ENCODE measurements at regions not wholly inside any gene's neighbourhood (a gene's known extent, or its start where the extent isn't known, plus 50 kb on each side); places are given as distances from the start of the nearest gene placed in this dataset.
"Not testable (repeated sequence)": the region's sequence is repeated elsewhere in the genome, so short reads cannot be mapped to it uniquely, and the experiment has no call there.

- H3K4me1 ChIP-seq; intact Hi-C loops (cut with DNase I; ENCODE audit: low total_unique reads); H3K27me3 ChIP-seq; H3K9me3 ChIP-seq; H3K27ac ChIP-seq; DNase-seq (ENCODE audit: low spot score in 2 of 2); H3K36me3 ChIP-seq; H3K4me3 ChIP-seq: not testable (repeated sequence)
- TF ChIP-seq, protein P1, sequence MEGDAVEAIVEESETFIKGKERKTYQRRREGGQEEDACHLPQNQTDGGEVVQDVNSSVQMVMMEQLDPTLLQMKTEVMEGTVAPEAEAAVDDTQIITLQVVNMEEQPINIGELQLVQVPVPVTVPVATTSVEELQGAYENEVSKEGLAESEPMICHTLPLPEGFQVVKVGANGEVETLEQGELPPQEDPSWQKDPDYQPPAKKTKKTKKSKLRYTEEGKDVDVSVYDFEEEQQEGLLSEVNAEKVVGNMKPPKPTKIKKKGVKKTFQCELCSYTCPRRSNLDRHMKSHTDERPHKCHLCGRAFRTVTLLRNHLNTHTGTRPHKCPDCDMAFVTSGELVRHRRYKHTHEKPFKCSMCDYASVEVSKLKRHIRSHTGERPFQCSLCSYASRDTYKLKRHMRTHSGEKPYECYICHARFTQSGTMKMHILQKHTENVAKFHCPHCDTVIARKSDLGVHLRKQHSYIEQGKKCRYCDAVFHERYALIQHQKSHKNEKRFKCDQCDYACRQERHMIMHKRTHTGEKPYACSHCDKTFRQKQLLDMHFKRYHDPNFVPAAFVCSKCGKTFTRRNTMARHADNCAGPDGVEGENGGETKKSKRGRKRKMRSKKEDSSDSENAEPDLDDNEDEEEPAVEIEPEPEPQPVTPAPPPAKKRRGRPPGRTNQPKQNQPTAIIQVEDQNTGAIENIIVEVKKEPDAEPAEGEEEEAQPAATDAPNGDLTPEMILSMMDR (IDR thresholded peaks at IDR 0.05): peak in 1 of 3 donors; percentile 18
These were observed 163.9 kb upstream of the TGIF2LX start for GRCh38 chrX:89757767-89758166.

DNA sequence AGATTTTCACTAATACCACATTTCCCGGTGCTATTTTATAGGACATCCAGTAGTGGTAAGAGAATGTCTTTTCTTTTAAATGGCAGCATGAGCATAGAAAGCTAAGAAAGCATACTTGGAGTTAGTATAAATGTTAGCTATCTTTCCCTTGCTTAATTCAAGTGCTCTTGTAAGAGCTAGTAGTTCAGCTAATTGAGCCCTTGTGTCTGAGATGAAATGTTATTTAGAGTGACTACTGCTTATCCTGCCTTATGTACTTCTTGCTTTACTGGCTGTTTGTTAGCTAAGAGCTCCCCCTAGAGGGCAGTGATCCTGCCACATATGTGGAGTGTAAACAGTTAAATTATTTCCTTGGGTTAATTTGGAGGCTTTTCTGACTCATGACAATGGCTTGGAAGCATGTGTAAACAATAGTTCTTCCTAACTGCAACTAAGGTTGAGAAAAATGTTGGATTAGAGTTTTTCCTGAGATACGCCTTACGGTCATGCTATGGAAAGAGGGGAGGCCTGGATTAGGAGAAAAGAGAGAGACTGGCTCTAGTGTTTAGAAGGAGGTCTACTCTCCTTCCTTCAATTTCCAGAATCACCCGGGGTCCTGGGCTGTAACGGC lies 162.5 kb upstream of the TGIF2LX start:
- H3K27ac ChIP-seq; H3K4me1 ChIP-seq; intact Hi-C loops (cut with DNase I; ENCODE audit: low total_unique reads); DNase-seq (ENCODE audit: low spot score in 2 of 2); H3K9me3 ChIP-seq; H3K4me3 ChIP-seq; H3K36me3 ChIP-seq; H3K27me3 ChIP-seq: not testable (repeated sequence)

DNA sequence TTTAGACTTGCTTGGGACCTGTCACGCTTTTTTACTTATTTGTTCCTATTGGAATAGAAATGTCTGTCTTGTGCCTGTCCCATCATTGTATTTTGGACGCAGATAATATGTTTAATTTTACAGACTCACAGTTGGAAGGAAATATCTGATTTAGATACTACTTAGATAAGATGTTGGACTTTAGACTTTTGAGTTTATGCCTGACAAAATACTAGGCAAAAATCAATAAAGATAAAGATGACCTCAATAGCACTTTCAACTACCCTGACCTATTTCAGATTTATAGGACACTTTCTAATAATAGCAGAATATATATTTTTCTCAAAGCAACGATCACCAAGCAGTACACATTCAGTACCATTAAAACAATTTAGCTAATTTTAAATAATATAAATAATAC lies 150.1 kb upstream of the TGIF2LX start:
- H3K27me3 ChIP-seq; DNase-seq (ENCODE audit: low spot score in 2 of 2); H3K36me3 ChIP-seq; intact Hi-C loops (cut with DNase I; ENCODE audit: low total_unique reads); H3K4me1 ChIP-seq; H3K4me3 ChIP-seq; H3K9me3 ChIP-seq; H3K27ac ChIP-seq: not testable (repeated sequence)

- H3K27me3 ChIP-seq; H3K27ac ChIP-seq; H3K4me3 ChIP-seq; DNase-seq (ENCODE audit: low spot score in 2 of 2); H3K4me1 ChIP-seq; H3K9me3 ChIP-seq; intact Hi-C loops (cut with DNase I; ENCODE audit: low total_unique reads); H3K36me3 ChIP-seq: not testable (repeated sequence)
These were observed 110.3 kb upstream of the TGIF2LX start for GRCh38 chrX:89811440-89811839.

GRCh38 chrX:89839723-89840122 lies 82.0 kb upstream of the TGIF2LX start:
- H3K4me1 ChIP-seq; H3K4me3 ChIP-seq; H3K9me3 ChIP-seq; H3K27ac ChIP-seq; H3K36me3 ChIP-seq; DNase-seq (ENCODE audit: low spot score in 2 of 2); H3K27me3 ChIP-seq; intact Hi-C loops (cut with DNase I; ENCODE audit: low total_unique reads): not testable (repeated sequence)

DNA sequence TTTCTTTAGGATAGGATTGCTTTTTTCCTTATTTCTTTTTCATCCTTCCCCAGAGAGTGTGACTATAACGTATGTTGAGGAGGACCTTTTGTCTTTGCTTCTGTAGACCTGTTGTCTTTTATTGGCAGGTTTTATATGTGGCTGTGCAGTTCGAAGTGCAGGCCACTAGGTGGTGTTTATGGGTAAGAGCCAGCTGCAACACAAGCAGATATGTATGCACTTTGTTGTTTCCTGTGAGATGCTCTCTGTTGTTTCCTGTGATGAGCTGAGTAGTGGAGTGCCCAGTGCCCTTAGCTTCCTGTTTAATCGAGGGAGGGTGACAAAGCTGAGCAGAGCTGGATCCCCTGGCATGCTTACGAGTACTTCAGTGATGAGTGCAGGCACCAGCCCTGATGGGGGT lies 50.0 kb upstream of the TGIF2LX start:
- TF ChIP-seq, protein P1 (IDR thresholded peaks at IDR 0.05): peak in 1 of 3 donors; percentile 14
- DNase-seq (ENCODE audit: low spot score in 2 of 2); H3K27ac ChIP-seq; intact Hi-C loops (cut with DNase I; ENCODE audit: low total_unique reads); H3K4me3 ChIP-seq; H3K9me3 ChIP-seq; H3K27me3 ChIP-seq; H3K36me3 ChIP-seq; H3K4me1 ChIP-seq: not testable (repeated sequence)

Data from breast epithelium (tissue), 4 donors.